Calu3 (cell line): ENCODE measurements at regions not wholly inside any gene's neighbourhood (a gene's known extent, or its start where the extent isn't known, plus 50 kb on each side); places are given as distances from the start of the nearest gene placed in this dataset.

Source experiments
- BruUV-seq: library from RNA; stranded (reverse); fragments of 400-500 nt; replicated peaks from 2 replicates; lab custom pipeline; 2021; lab: Mats Ljungman, UMichigan
- CTCF ChIA-PET: fragments of 300-600 bp; sonication (Branson Sonifier 250); formaldehyde crosslinking; loops from one replicate; lab custom pipeline; 2022; ENCODE audit warnings: antibody characterized with exemption; lab: Charles Lee
- DNase-seq: peaks from one replicate; pipeline ENCODE4 v3.0.0; 2022
- H3K27ac Mint-ChIP-seq: one replicate; pipeline ENCODE4 v1.8.0; 2022; ENCODE audit warnings: mixed read lengths; ENCODE audit not compliant: unreplicated experiment
- H3K27me3 Mint-ChIP-seq: one replicate; pipeline ENCODE4 v1.8.0; 2022; ENCODE audit warnings: mixed read lengths; ENCODE audit not compliant: unreplicated experiment
- H3K36me3 Mint-ChIP-seq: one replicate; pipeline ENCODE4 v1.8.0; 2022; ENCODE audit warnings: mild to moderate bottlenecking, moderate library complexity, mixed read lengths; ENCODE audit not compliant: insufficient read depth, unreplicated experiment
- H3K4me1 Mint-ChIP-seq: one replicate; pipeline ENCODE4 v1.8.0; 2022; ENCODE audit warnings: mild to moderate bottlenecking, low read depth, mixed read lengths; ENCODE audit not compliant: unreplicated experiment
- H3K4me3 Mint-ChIP-seq: one replicate; pipeline ENCODE4 v1.8.0; 2022; ENCODE audit warnings: mild to moderate bottlenecking, low read depth, moderate library complexity, mixed read lengths; ENCODE audit not compliant: unreplicated experiment
- H3K9me3 Mint-ChIP-seq: one replicate; pipeline ENCODE4 v1.8.0; 2022; ENCODE audit warnings: low read depth, mixed read lengths; ENCODE audit not compliant: unreplicated experiment
- CTCF ChIP-seq: fragments of 200-600 bp; IDR thresholded peaks from one replicate; pipeline ENCODE4 v1.8.0; 2022; ENCODE audit warnings: antibody characterized with exemption; ENCODE audit not compliant: unreplicated experiment
- intact Hi-C: fragments of 100-400 bp; cut with micrococcal nuclease; formaldehyde crosslinking; loops from one replicate; pipeline ENCODE4 v1.10.0; 2022; ENCODE audit not compliant: unreplicated experiment

- Mint-ChIP-seq H3K4me3 (no peak overlapping the region), H3K27me3 (no peaks in the 10 kb centered on the region), H3K9me3 (no peaks in the 10 kb centered on the region), H3K4me1 (no peaks in the 10 kb centered on the region), H3K27ac (no peak overlapping the region), H3K36me3 (no peaks in the 10 kb centered on the region)
- CTCF ChIA-PET, result no interaction called here
- no peak for DNase-seq
- TF ChIP-seq CTCF, result no peak
- no TSS peak for BruUV-seq
- intact Hi-C loops, result no loop called here
Measured at GRCh38 chr5:68699966-68700365, 393.8 kb upstream of the SLC30A5 start.

GRCh38 chr5:68707575-68707974 is 386.2 kb upstream of the SLC30A5 start:
- CTCF ChIA-PET, result no interaction called here
- TF ChIP-seq CTCF, result no peak
- H3K36me3 Mint-ChIP-seq, result no peaks in the 10 kb centered on the region
- no TSS peak for BruUV-seq
- no peaks in the 10 kb centered on the region for H3K27me3 Mint-ChIP-seq
- DNase-seq, result no peak
- intact Hi-C loops, result no loop called here
- H3K4me1 Mint-ChIP-seq, result no peaks in the 10 kb centered on the region
- no peak overlapping the region for H3K27ac Mint-ChIP-seq
- H3K9me3 Mint-ChIP-seq, result no peaks in the 10 kb centered on the region
- no peak overlapping the region for H3K4me3 Mint-ChIP-seq

GRCh38 chr5:68708156-68708841 is 385.5 kb upstream of the SLC30A5 start:
- Mint-ChIP-seq H3K4me3 (no peak overlapping the region), H3K36me3 (no peaks in the 10 kb centered on the region), H3K27me3 (no peaks in the 10 kb centered on the region), H3K9me3 (no peaks in the 10 kb centered on the region), H3K27ac (no peak overlapping the region), H3K4me1 (no peaks in the 10 kb centered on the region)
- DNase-seq, result no peak
- BruUV-seq, result no TSS peak
- intact Hi-C loops, result no loop called here
- CTCF ChIA-PET, result no interaction called here
- no peak for TF ChIP-seq CTCF

- CTCF ChIA-PET, result no interaction called here
- intact Hi-C loops, result no loop called here
- BruUV-seq, result no TSS peak
- DNase-seq, result no peak
- no peaks in the 10 kb centered on the region for H3K27me3 Mint-ChIP-seq
- no peak overlapping the region for H3K4me3 Mint-ChIP-seq
- H3K36me3 Mint-ChIP-seq, result no peaks in the 10 kb centered on the region
- no peak overlapping the region for H3K27ac Mint-ChIP-seq
- H3K9me3 Mint-ChIP-seq, result no peaks in the 10 kb centered on the region
- H3K4me1 Mint-ChIP-seq, result no peaks in the 10 kb centered on the region
- no peak for TF ChIP-seq CTCF
Measured at GRCh38 chr5:68708842-68709170, 385.0 kb upstream of the SLC30A5 start.
